ENCODE measurements at regions not wholly inside any gene's neighbourhood (a gene's known extent, or its start where the extent isn't known, plus 50 kb on each side); places are given as distances from the start of the nearest gene placed in this dataset.

DNA sequence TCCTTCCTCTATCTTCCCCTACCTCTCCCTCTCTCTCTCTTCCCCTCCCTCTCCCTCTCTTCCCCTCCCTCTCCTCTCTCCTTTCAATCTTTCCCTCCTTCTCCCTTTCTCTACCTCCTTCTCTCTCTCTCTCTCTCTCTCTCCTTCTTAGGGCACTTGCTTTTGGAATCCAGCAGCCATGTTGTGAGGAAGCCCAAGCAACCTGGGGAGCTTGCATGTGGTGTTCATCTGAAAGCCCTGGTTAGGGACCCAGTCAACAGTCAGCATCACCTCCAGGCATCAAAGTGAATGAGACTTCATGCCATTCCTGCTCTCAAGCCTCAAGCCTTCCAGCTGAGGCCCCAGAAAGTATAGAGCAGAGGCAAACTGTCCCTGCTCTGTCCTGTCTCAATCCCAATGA lies 65.6 kb upstream of the SHISAL1 start:
- ChIA-PET CTCF (no interaction called here), POLR2A (no interaction called here)

DNA sequence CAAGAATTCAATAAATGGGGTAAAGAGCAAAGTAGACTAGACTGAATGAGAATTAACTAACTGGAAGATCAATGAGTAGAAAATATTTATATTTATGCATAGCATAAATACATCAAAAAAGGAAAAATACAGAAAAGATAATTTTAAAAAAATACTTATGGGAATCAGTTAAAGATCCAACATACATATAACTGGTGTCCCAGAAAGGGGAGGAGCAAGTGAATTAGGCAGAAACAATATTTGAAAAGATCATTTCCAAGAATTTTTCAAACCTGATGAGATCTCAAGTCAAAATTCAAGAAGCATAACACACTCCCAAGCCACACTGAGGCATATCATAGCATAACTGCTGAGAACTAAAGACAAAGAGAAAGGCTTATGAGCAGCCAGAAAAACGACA lies 62.7 kb upstream of the SHISAL1 start:
- POLR2A ChIA-PET: no interaction called here
- CTCF ChIA-PET: no interaction called here

DNA sequence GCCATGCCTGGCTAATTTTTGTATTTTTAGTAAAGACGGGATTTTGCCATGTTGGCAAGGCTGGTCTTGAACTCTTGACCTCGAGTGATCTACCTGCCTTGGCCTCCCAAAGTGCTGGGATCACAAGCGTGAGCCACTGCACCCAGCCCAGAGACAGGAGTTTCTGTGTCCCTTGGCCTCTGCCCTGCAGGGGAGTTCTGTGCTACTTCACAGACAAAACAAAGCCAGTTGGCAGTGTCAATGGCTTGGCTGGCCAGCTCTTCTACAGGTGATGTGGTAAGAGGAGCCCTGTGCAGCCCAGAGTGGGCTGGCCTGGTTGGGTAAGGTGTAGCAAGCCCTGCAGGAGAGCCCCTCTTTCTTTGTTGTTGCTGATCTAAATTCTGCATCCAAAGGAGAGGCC lies 60.5 kb upstream of the SHISAL1 start:
- ChIA-PET CTCF (no interaction called here), POLR2A (no interaction called here)

DNA sequence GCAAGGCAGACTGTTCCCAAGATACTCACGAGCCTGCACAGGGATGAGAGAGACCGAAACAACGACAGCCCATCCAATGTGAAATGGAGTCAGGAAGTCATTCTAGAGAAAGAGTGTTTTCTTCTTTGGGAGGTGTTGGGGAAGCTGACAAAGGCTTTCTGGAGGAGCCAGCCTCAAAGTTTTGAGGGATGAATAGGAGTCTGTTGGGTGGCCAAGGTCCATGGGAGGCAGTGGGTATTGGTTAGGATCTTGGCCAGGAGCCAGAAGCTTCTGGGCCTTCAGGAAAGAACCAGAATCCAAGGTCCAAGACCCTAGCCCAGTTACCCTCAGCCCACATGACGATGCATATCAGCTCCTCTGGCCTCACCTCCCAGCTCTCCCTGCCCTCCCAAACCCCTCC lies 59.9 kb upstream of the SHISAL1 start:
- CTCF ChIA-PET: interaction anchor here (0.6 kb wide), 1 partner anchor 1839 kb away, joined by 6 read pairs; no protein-coding TSS in a partner anchor
- POLR2A ChIA-PET: no interaction called here

DNA sequence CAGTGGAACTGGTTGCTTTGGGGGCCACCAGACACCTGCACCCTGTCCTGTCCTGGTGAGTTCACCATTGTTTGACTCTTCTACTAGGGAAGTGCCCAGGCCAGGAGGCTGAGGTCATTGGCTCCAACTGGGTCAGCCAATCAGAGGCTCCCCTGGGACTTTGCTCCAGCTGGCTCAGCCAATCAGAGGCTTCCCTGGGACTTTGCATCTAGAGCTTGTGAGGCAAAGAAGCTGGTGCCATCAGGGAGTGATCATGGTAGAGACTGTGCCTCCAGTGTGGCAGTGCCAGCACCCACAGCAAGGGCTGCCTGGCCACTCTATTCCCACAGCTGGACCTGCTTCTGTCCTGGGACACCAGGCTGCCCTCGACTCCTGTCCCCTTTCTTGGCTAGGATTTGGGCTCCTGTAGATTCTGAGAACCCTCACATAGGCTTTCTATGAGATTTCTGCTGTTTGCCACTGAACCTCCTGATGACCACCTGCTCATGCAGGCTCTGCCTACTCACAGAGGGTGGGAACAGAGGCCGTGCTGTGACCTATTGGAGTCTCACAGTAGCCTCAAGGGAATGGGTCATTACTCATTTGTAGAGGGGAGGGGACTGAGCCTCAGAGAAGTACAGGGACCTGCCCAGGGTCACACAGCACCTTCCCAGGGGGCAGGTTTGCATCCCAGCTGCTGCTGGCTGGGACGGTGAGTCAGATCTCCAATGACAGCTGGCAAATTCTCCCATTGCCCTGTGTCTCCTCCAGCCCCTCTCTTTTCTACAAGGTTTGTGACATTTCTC lies 59.2 kb upstream of the SHISAL1 start:
- POLR2A ChIA-PET: no interaction called here
- CTCF ChIA-PET: interaction anchor here (0.6 kb wide), 1 partner anchor 1839 kb away, joined by 6 read pairs; no protein-coding TSS in a partner anchor

DNA sequence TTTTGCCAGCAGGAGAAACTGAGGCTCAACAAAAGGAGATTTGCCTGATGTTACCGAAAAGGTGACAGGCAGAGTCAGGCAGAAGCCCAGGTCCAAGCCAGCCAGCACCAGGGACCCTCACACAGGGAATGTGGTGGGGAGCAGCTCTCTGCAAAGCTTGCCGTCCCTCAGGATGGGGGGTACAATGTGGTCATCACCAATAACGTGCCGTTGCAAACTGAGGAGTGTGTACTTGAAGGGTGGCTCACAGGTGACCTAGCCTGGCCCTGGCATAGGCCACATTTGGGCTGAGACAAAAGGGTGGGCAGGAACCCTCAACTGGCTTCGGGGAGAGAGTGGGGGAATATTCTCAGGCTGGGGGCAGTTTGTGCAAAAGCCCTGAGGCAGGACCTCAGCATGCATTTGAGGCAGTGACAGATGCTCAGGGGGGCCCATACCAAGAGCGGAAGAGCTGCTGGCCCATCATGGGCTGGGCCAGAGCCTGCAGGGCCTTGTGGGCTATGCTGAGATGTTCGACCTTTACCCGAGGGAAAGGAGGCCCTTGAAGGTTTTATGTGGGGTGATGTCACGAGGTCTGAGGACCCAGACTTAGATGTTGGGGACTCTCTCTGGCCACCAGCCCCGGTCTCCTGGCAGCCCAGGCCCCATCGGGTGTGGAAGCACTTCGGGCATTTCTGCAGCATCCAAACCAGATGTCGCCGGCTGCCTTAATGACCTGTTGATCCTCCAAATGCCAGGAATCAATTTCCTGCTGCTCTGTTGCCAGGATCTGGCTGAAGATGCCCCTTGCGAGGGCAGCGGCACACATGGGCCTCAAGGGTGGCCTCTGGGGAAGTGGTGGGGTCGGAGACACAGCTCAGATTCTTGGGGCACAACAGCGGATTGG lies 57.4 kb upstream of the SHISAL1 start:
- ChIA-PET CTCF (no interaction called here), POLR2A (no interaction called here)

DNA sequence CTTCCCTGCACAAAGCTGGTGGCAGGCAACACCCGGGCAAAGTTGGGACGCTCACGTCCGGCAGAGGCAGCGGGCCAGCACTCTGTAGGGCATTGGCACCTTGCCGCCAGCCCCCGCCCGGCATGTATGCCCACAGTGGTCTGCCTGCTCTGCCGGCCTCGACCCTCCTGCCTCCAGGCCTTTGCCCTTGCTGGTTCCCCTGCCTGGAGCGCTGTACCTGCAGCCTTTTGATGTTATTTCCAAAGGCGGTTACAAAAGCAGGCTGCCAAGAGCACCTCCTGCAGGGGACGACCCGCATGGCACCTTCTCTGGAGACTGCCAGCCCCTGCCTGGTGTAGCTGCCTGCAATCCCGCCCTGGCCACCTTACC lies 56.5 kb upstream of the SHISAL1 start:
- ChIA-PET CTCF (no interaction called here), POLR2A (no interaction called here)

DNA sequence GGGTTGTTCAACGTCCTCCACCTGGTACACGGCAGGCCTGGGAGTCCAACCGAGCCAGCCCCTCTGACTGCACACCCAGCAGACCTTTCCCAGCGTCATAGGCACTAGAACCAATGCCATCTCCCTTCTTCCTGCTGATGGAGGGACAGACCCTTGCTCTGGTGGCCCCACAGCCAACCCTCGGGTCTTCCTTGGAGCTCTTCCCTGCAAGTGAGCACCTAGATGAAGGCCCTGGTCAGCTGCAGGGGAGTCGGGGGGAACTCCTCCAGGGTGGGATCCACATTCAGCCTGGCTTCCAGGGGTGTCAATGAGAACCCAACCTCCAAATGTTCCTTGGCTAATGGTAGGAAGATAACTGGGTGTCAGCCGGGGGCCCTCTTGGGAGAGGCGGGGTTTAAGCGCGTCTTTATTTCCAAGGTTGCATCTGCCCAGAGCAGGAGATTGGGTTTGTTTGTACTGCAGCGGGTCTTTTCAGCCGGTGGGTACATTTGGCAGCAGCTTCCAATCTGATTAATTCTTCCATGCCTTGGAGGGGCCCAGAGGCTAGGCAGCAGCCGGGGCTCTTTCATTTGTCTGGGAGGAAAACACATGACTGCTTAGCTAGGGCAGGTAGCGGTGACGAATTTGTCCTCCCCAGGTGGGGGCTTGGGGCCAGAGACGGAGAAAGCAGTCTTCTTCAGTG lies 56.0 kb upstream of the SHISAL1 start:
- POLR2A ChIA-PET: interaction anchor here (0.7 kb wide), 1 partner anchor 372 kb away, joined by 10 read pairs; no protein-coding TSS in a partner anchor
- CTCF ChIA-PET: no interaction called here

DNA sequence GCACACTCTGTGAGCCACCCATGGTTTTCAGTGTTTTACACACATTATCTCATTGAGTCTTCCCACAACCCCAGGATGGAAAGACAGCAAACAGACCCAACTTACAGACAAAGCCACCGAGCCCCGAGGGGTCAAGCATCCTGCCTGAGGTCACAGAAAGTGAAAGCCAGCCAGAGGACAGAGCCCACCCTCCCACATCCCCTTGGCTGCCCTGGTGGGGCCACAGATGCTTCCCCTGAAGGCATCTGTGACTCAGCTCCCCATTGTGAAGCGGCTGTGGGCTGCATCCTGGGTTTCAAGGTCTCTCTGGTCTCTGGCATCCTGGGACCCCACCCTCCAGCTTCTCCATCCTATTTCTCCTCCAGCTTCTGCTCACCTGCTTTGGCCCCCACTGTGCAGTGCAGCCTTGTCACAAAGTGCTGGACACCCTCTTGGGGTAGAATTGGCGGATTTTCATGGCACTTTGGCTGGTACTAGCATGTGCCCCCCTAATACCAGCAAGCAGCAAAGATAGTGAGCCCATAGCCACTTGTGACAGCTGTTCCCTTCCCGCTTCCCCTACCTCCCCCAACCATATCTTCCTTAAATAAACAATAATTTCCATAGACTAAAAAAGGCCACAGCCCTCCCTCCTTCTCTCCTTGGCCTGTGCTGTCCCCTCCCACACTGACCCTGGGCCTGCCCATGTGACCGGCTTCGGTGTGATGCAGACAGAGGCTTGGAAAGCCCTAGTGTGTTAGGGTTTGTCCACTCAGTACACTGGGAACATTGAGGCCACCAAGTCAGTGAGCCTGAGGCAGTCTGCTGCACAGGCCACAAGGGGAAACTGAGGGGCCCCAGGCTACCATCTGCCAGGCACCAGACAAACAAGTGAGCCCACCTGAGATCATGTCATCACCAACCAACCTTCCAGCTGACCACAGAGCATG lies 53.9 kb upstream of the SHISAL1 start:
- ChIA-PET POLR2A (no interaction called here), CTCF (interaction anchor here (1.0 kb wide), 1 partner anchor 171 kb away, joined by 3 read pairs; no protein-coding TSS in a partner anchor)

DNA sequence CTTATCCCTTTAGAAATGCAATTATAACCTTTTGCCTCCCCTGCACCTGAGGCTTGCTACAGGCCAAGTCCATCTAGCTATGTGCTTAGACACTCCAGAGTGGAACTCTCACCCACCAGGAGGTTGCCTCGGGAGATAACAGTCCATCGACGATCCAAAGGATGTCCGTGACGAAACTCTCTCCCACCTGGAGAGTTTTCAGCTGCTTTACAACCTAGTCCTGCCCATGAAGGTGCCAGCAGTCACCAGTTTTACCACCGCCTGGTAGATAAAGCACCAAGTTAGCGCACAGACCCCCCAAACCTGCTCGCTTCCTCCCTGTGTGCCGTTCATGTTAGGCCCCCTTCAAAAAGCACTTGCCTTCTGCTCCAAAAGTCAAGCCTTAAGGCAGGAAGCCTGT lies 53.1 kb upstream of the SHISAL1 start:
- CTCF ChIA-PET: interaction anchor here (1.0 kb wide), 1 partner anchor 172 kb away, joined by 3 read pairs; no protein-coding TSS in a partner anchor
- POLR2A ChIA-PET: no interaction called here

DNA sequence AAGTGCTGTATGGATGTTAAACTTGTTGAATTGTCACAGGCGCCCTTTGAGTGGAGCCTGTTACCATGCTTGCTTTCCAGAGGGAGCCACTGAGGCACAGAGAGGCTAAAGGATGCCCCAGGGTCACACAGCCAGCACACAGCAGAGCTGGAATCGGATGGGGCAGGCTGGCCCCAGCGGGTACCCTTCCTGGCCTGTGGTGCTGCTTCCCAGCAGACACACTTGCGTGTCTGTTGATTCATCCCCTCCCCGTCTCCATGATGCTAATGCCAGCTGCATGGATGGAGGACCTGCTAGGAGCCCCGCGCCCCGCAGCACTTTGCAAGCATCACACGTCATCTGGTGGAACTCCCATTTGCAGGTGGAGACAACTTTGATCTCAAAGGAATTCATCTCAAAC lies 52.4 kb upstream of the SHISAL1 start:
- POLR2A ChIA-PET: no interaction called here
- CTCF ChIA-PET: no interaction called here

DNA sequence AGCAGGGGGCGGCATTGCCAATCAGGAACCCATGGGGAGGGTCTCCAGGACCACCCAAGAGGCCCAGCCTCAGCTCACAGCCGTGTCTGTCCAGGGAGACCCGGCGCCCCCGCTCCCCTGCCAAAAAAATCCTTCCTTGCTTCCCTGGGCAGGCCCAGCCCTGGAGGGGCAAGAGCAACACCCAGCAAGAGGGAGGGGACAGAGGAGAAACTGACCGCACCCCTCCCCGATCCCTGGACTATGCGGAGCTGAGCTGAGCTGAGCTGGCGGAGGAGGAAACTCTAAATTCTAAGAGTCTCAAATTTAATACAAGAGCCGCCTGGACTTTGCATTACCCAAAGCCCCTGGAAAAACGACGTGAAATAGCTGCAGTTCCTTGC lies 52.0 kb upstream of the SHISAL1 start:
- POLR2A ChIA-PET: no interaction called here

DNA sequence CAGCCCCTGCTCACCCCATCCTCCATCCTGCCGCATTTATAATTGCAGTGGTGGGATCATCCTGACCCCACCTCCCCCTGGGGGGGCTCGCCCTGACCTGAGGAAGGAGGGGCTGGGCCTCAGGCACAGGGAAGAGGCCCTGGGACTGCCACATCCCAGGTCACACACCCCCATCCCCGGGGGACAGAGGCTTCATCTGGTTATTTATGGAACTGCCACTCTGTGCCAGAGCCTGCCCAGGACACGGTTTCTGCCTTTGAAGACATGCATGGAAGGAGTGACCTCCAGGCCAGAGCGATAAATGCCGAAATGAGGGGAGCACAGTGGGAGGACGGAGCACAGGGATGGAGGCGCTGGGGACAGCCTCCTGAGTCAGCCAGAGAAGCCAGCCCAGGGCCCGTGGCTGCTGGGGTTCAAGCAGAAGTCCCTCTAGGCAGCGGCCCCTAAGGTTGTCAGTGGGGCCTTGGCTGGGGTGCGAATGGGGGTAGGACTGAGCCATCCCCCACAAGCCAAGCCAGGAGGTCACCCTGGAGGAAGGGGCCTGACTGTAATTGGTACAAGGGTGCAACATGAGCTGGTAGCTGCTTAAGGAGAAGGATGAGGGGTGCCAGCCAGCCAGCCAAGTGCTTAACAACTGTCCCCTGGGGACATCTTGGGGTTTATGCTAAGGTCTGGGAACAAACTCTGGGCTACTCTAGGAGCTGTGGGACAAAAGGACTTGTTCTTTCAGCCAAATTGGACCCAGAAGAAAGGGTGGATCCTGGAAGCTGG lies 51.4 kb upstream of the SHISAL1 start:
- ChIA-PET CTCF (no interaction called here), POLR2A (no interaction called here)

More for the DNA sequence above, 52.0 kb upstream of the SHISAL1 start:
- CTCF ChIA-PET: no interaction called here

DNA sequence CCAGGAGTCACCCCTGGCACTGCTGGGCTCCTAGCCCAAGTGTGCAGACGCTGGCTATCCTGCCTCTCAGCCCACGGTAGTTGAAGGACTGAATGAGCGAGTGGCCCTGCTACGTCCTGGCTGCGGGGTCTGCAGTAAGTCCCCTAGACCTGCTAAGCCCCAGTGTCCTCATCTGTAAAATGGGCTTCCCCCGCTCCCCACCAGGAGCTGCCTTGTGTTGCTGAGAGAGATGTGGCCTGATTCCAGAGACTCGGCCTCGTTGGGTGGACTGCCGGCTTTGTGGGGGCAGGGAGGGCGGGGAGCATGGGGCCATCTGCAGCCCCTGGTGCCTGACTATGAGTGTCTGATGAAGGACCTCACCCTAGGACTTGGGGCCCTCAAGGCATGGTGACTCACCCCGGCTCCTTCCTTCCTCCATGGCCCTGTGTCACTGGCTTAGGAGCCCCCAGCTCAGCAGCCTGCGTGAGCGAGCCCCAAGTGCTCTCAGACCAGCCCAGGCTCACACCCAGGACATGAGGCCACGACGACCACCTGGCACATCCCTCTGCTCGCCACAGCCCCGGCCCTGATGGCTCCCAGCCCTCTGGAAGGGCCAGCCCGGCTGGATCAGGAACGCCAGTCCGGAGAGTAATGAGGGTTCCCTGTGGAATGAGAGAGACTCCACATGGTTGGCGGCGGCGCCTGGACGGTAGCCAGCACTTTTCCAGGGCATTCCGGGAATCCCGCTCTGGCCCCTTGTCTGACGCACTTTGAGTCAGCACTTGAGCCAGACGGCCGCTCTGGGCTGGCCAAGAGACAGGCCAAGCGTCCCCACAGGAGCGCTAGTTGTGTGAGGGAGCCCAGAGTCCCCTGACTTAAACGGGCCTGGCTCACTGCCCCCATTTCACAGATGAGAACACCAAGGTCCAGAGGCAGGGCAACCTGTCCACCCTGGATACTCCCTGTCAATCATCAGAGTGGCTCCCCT lies 50.5 kb upstream of the SHISAL1 start:
- ChIA-PET CTCF (no interaction called here), POLR2A (no interaction called here)

DNA sequence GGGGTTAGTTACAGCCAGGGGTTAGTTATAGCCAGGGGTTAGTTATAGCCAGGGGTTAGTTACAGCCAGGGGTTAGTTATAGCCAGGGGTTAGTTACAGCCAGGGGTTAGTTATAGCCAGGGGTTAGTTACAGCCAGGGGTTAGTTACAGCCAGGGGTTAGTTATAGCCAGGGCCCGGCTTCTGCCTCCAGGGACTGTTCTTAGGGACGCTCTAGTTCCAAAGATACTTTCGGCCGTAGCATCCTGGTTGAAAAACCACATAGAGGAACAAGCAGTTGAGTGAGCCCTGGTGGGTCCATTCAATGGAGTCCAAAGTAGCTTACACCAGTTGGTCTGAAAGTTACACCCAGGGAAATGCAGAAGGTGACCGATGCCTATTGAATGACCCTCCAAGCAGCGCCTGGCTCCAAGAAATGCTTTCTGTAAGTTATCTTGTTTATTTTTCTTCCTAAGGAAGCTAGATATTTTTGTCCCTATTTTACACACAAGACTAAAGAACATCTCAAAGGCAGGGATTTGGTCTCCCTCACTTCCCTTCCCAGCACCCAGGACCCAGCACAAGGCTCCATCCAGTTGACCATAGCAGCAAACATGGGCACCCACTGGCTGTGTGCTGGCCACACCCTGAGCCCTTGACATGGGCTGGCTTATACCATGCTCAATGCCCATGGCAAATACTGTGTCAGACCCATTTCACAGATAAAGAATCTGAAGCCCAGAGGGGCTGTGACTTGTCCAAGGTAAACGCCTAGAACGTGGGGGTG lies 49.7 kb upstream of the SHISAL1 start:
- POLR2A ChIA-PET: no interaction called here
- CTCF ChIA-PET: no interaction called here

Data from activated CD8-positive, alpha-beta memory T cell treated with anti-CD3 and anti-CD28 coated beads for 36 hours (primary cell).